ENCODE measurements at regions not wholly inside any gene's neighbourhood (a gene's known extent, or its start where the extent isn't known, plus 50 kb on each side); places are given as distances from the start of the nearest gene placed in this dataset.

- H3K27me3 ChIP-seq (ENCODE audit: insufficient read depth, low read length): no peaks in the 10 kb centered on the region
- H3K9me3 ChIP-seq (ENCODE audit: low read depth, low read length): no peaks in the 10 kb centered on the region
- no peaks in the 10 kb centered on the region for H4K20me1 ChIP-seq (ENCODE audit: insufficient read depth, low read length)
- H3K4me3 ChIP-seq (ENCODE audit: insufficient read depth, low read length): no peak overlapping the region
- H3K27ac ChIP-seq (ENCODE audit: low read depth, low read length): no peak overlapping the region
- no peaks in the 10 kb centered on the region for H3K79me2 ChIP-seq (ENCODE audit: insufficient read depth, low read length)
- H2AFZ ChIP-seq (ENCODE audit: low read length): no peak overlapping the region
- no peaks in the 10 kb centered on the region for H3K36me3 ChIP-seq (ENCODE audit: insufficient read depth, low read length)
- TF ChIP-seq CTCF (IDR thresholded peaks at IDR 0.05; ENCODE audit: extremely low read depth, low read depth, low read length): no peak
- DNase-seq (ENCODE audit: insufficient read length, low spot score, missing footprints): no peak
- H3K4me2 ChIP-seq (ENCODE audit: insufficient read depth, low read length): no peak overlapping the region
- no peaks in the 10 kb centered on the region for H3K4me1 ChIP-seq (ENCODE audit: insufficient read depth, low read length)
Measured at GRCh38 chr3:182487611-182488010, 305.7 kb upstream of the ATP11B start.

GRCh38 chr3:182490596-182491491 is 302.5 kb upstream of the ATP11B start:
- no peak for TF ChIP-seq CTCF (IDR thresholded peaks at IDR 0.05; ENCODE audit: extremely low read depth, low read depth, low read length)
- no peaks in the 10 kb centered on the region for H3K27me3 ChIP-seq (ENCODE audit: insufficient read depth, low read length)
- no peak overlapping the region for H3K4me3 ChIP-seq (ENCODE audit: insufficient read depth, low read length)
- no peak overlapping the region for H2AFZ ChIP-seq (ENCODE audit: low read length)
- H3K79me2 ChIP-seq (ENCODE audit: insufficient read depth, low read length): no peaks in the 10 kb centered on the region
- no peaks in the 10 kb centered on the region for H4K20me1 ChIP-seq (ENCODE audit: insufficient read depth, low read length)
- H3K27ac ChIP-seq (ENCODE audit: low read depth, low read length): no peak overlapping the region
- no peaks in the 10 kb centered on the region for H3K36me3 ChIP-seq (ENCODE audit: insufficient read depth, low read length)
- no peak for DNase-seq (ENCODE audit: insufficient read length, low spot score, missing footprints)
- no peaks in the 10 kb centered on the region for H3K9me3 ChIP-seq (ENCODE audit: low read depth, low read length)
- no peak overlapping the region for H3K4me2 ChIP-seq (ENCODE audit: insufficient read depth, low read length)
- H3K4me1 ChIP-seq (ENCODE audit: insufficient read depth, low read length): no peaks in the 10 kb centered on the region

- no peak for TF ChIP-seq CTCF (IDR thresholded peaks at IDR 0.05; ENCODE audit: extremely low read depth, low read depth, low read length)
- Histone ChIP-seq H3K4me2 (ENCODE audit: insufficient read depth, low read length) (no peak overlapping the region), H3K36me3 (ENCODE audit: insufficient read depth, low read length) (no peaks in the 10 kb centered on the region), H3K4me1 (ENCODE audit: insufficient read depth, low read length) (no peaks in the 10 kb centered on the region), H3K9me3 (ENCODE audit: low read depth, low read length) (no peaks in the 10 kb centered on the region), H3K4me3 (ENCODE audit: insufficient read depth, low read length) (no peak overlapping the region), H2AFZ (ENCODE audit: low read length) (no peak overlapping the region), H3K27me3 (ENCODE audit: insufficient read depth, low read length) (no peaks in the 10 kb centered on the region), H3K79me2 (ENCODE audit: insufficient read depth, low read length) (no peaks in the 10 kb centered on the region), H3K27ac (ENCODE audit: low read depth, low read length) (no peak overlapping the region), H4K20me1 (ENCODE audit: insufficient read depth, low read length) (no peaks in the 10 kb centered on the region)
- no peak for DNase-seq (ENCODE audit: insufficient read length, low spot score, missing footprints)
Measured at GRCh38 chr3:182491577-182491976, 301.7 kb upstream of the ATP11B start.

- no peaks in the 10 kb centered on the region for H3K79me2 ChIP-seq (ENCODE audit: insufficient read depth, low read length)
- no peaks in the 10 kb centered on the region for H3K27me3 ChIP-seq (ENCODE audit: insufficient read depth, low read length)
- no peaks in the 10 kb centered on the region for H4K20me1 ChIP-seq (ENCODE audit: insufficient read depth, low read length)
- H3K27ac ChIP-seq (ENCODE audit: low read depth, low read length): no peak overlapping the region
- H3K4me2 ChIP-seq (ENCODE audit: insufficient read depth, low read length): no peak overlapping the region
- no peaks in the 10 kb centered on the region for H3K9me3 ChIP-seq (ENCODE audit: low read depth, low read length)
- H2AFZ ChIP-seq (ENCODE audit: low read length): no peak overlapping the region
- H3K36me3 ChIP-seq (ENCODE audit: insufficient read depth, low read length): no peaks in the 10 kb centered on the region
- no peak for TF ChIP-seq CTCF (IDR thresholded peaks at IDR 0.05; ENCODE audit: extremely low read depth, low read depth, low read length)
- no peak overlapping the region for H3K4me3 ChIP-seq (ENCODE audit: insufficient read depth, low read length)
- H3K4me1 ChIP-seq (ENCODE audit: insufficient read depth, low read length): no peaks in the 10 kb centered on the region
- DNase-seq (ENCODE audit: insufficient read length, low spot score, missing footprints): no peak
Measured at GRCh38 chr3:182492536-182492935, 300.8 kb upstream of the ATP11B start.
